Activated T-helper 17 cell treated with anti-CD3 and anti-CD28 coated beads, Interleukin-2, amount 50 U/mL, for 72 hours (primary cell): ENCODE measurements at regions not wholly inside any gene's neighbourhood (a gene's known extent, or its start where the extent isn't known, plus 50 kb on each side); places are given as distances from the start of the nearest gene placed in this dataset.
"Not testable (repeated sequence)": the region's sequence is repeated elsewhere in the genome, so short reads cannot be mapped to it uniquely, and the experiment has no call there.

Source experiments
- ATAC-seq: fragments of 150-1000 bp; cut with Tn5 transposase; replicated peaks from 2 replicates; pipeline ENCODE4 v1.10.0; 2021; ENCODE audit warnings: mild to moderate bottlenecking, moderate library complexity
- H3K27ac Mint-ChIP-seq: one replicate; pipeline ENCODE4 v1.8.0; 2022; ENCODE audit warnings: mixed read lengths
- H3K27me3 Mint-ChIP-seq: one replicate; pipeline ENCODE4 v1.8.0; 2022; ENCODE audit warnings: mixed read lengths
- H3K36me3 Mint-ChIP-seq: one replicate; pipeline ENCODE4 v1.8.0; 2022; ENCODE audit warnings: low read depth, mild to moderate bottlenecking, mixed read lengths
- H3K4me1 Mint-ChIP-seq: one replicate; pipeline ENCODE4 v1.8.0; 2022; ENCODE audit warnings: mixed read lengths
- H3K4me3 Mint-ChIP-seq: one replicate; pipeline ENCODE4 v1.8.0; 2022; ENCODE audit warnings: mild to moderate bottlenecking, mixed read lengths
- H3K9me3 Mint-ChIP-seq: one replicate; pipeline ENCODE4 v1.8.0; 2022; ENCODE audit warnings: mixed read lengths

- Mint-ChIP-seq H3K27me3 (peaks cover 4% of the 10 kb centered on the region), H3K4me3 (no peak overlapping the region), H3K9me3 (no peaks in the 10 kb centered on the region), H3K36me3 (no peaks in the 10 kb centered on the region), H3K27ac (no peak overlapping the region), H3K4me1 (no peaks in the 10 kb centered on the region)
- ATAC-seq = no peak
Measured at GRCh38 chr7:50855526-50855925, 72.8 kb upstream of the GRB10 start.

GRCh38 chr7:50854831-50855230 is 72.1 kb upstream of the GRB10 start:
- Mint-ChIP-seq H3K9me3 (no peaks in the 10 kb centered on the region), H3K27ac (no peak overlapping the region), H3K27me3 (peaks cover 4% of the 10 kb centered on the region)

GRCh38 chr7:50854247-50854646 is 71.6 kb upstream of the GRB10 start:
- Mint-ChIP-seq H3K9me3 (no peaks in the 10 kb centered on the region), H3K36me3 (no peaks in the 10 kb centered on the region), H3K27me3 (peaks cover 7% of the 10 kb centered on the region), H3K4me1 (no peaks in the 10 kb centered on the region), H3K4me3 (no peak overlapping the region), H3K27ac (no peak overlapping the region)
- ATAC-seq = no peak

More at GRCh38 chr7:50854831-50855230, 72.1 kb upstream of the GRB10 start:
- H3K4me3 Mint-ChIP-seq = no peak overlapping the region
- no peak for ATAC-seq
- H3K4me1 Mint-ChIP-seq = no peaks in the 10 kb centered on the region
- H3K36me3 Mint-ChIP-seq = no peaks in the 10 kb centered on the region

GRCh38 chr7:50853311-50853710 is 70.6 kb upstream of the GRB10 start:
- Mint-ChIP-seq H3K27ac (no peak overlapping the region), H3K4me1 (no peaks in the 10 kb centered on the region), H3K9me3 (no peaks in the 10 kb centered on the region), H3K4me3 (no peak overlapping the region), H3K36me3 (no peaks in the 10 kb centered on the region), H3K27me3 (peaks cover 5% of the 10 kb centered on the region)
- no peak for ATAC-seq

- peaks cover 5% of the 10 kb centered on the region for H3K27me3 Mint-ChIP-seq
- no peaks in the 10 kb centered on the region for H3K9me3 Mint-ChIP-seq
- ATAC-seq = no peak
- no peaks in the 10 kb centered on the region for H3K36me3 Mint-ChIP-seq
- H3K4me1 Mint-ChIP-seq = no peaks in the 10 kb centered on the region
- H3K27ac Mint-ChIP-seq = no peak overlapping the region
- H3K4me3 Mint-ChIP-seq = no peak overlapping the region
Measured at GRCh38 chr7:50852901-50853300, 70.2 kb upstream of the GRB10 start.

GRCh38 chr7:50851891-50852290 is 69.2 kb upstream of the GRB10 start:
- ATAC-seq = no peak
- Mint-ChIP-seq H3K27me3 (peaks cover 5% of the 10 kb centered on the region), H3K9me3 (no peaks in the 10 kb centered on the region), H3K27ac (no peak overlapping the region), H3K36me3 (no peaks in the 10 kb centered on the region), H3K4me1 (no peaks in the 10 kb centered on the region), H3K4me3 (no peak overlapping the region)

GRCh38 chr7:50851451-50851850 is 68.8 kb upstream of the GRB10 start:
- H3K36me3 Mint-ChIP-seq = no peaks in the 10 kb centered on the region
- peaks cover 5% of the 10 kb centered on the region for H3K27me3 Mint-ChIP-seq
- ATAC-seq = no peak
- no peak overlapping the region for H3K27ac Mint-ChIP-seq
- H3K4me3 Mint-ChIP-seq = no peak overlapping the region
- no peaks in the 10 kb centered on the region for H3K4me1 Mint-ChIP-seq
- H3K9me3 Mint-ChIP-seq = no peaks in the 10 kb centered on the region

GRCh38 chr7:50849991-50850390 is 67.3 kb upstream of the GRB10 start:
- H3K4me3 Mint-ChIP-seq = no peak overlapping the region
- peaks cover 4% of the 10 kb centered on the region for H3K9me3 Mint-ChIP-seq
- peaks cover 5% of the 10 kb centered on the region for H3K27me3 Mint-ChIP-seq
- no peaks in the 10 kb centered on the region for H3K4me1 Mint-ChIP-seq
- no peak overlapping the region for H3K27ac Mint-ChIP-seq
- no peak for ATAC-seq
- no peaks in the 10 kb centered on the region for H3K36me3 Mint-ChIP-seq

- no peak for ATAC-seq
- no peaks in the 10 kb centered on the region for H3K4me1 Mint-ChIP-seq
- H3K27ac Mint-ChIP-seq = no peak overlapping the region
- H3K9me3 Mint-ChIP-seq = peaks cover 4% of the 10 kb centered on the region
- H3K4me3 Mint-ChIP-seq = no peak overlapping the region
- H3K36me3 Mint-ChIP-seq = no peaks in the 10 kb centered on the region
- H3K27me3 Mint-ChIP-seq = peaks cover 7% of the 10 kb centered on the region
Measured at GRCh38 chr7:50848203-50848602, 65.5 kb upstream of the GRB10 start.

- not testable (repeated sequence) for H3K27ac Mint-ChIP-seq, ATAC-seq, H3K9me3 Mint-ChIP-seq, H3K4me3 Mint-ChIP-seq, H3K36me3 Mint-ChIP-seq, H3K4me1 Mint-ChIP-seq
- peaks cover 14% of the 10 kb centered on the region for H3K27me3 Mint-ChIP-seq
Measured at GRCh38 chr7:50844861-50845260, 62.2 kb upstream of the GRB10 start.

- Mint-ChIP-seq H3K4me3 (no peak overlapping the region), H3K36me3 (no peaks in the 10 kb centered on the region), H3K27me3 (peaks cover 18% of the 10 kb centered on the region), H3K27ac (no peak overlapping the region), H3K4me1 (peaks cover 4% of the 10 kb centered on the region), H3K9me3 (peaks cover 4% of the 10 kb centered on the region)
- ATAC-seq = no peak
Measured at GRCh38 chr7:50842041-50842440, 59.3 kb upstream of the GRB10 start.

- H3K27me3 Mint-ChIP-seq = peaks cover 24% of the 10 kb centered on the region
- peak; percentile 44 for ATAC-seq
- no peak overlapping the region for H3K27ac Mint-ChIP-seq
- no peaks in the 10 kb centered on the region for H3K9me3 Mint-ChIP-seq
- H3K4me1 Mint-ChIP-seq = peaks cover 4% of the 10 kb centered on the region
- H3K36me3 Mint-ChIP-seq = no peaks in the 10 kb centered on the region
- H3K4me3 Mint-ChIP-seq = no peak overlapping the region
Measured at GRCh38 chr7:50838675-50839377, 56.1 kb upstream of the GRB10 start.

- ATAC-seq = no peak
Measured at GRCh38 chr7:50837965-50838364, 55.3 kb upstream of the GRB10 start.

GRCh38 chr7:50836646-50837045 is 54.0 kb upstream of the GRB10 start:
- no peak for ATAC-seq
- no peak overlapping the region for H3K27ac Mint-ChIP-seq
- peaks cover 9% of the 10 kb centered on the region for H3K4me1 Mint-ChIP-seq
- H3K27me3 Mint-ChIP-seq = peaks cover 22% of the 10 kb centered on the region
- H3K4me3 Mint-ChIP-seq = no peak overlapping the region
- H3K36me3 Mint-ChIP-seq = no peaks in the 10 kb centered on the region
- H3K9me3 Mint-ChIP-seq = no peaks in the 10 kb centered on the region

More at GRCh38 chr7:50837965-50838364, 55.3 kb upstream of the GRB10 start:
- H3K36me3 Mint-ChIP-seq = no peaks in the 10 kb centered on the region
- H3K27me3 Mint-ChIP-seq = peaks cover 24% of the 10 kb centered on the region
- no peaks in the 10 kb centered on the region for H3K9me3 Mint-ChIP-seq
- peaks cover 7% of the 10 kb centered on the region for H3K4me1 Mint-ChIP-seq
- no peak overlapping the region for H3K4me3 Mint-ChIP-seq
- no peak overlapping the region for H3K27ac Mint-ChIP-seq

- Mint-ChIP-seq H3K9me3 (no peaks in the 10 kb centered on the region), H3K4me3 (no peak overlapping the region), H3K27ac (no peak overlapping the region), H3K4me1 (peaks cover 9% of the 10 kb centered on the region), H3K27me3 (peaks cover 24% of the 10 kb centered on the region), H3K36me3 (no peaks in the 10 kb centered on the region)
- ATAC-seq = no peak
Measured at GRCh38 chr7:50835156-50835555, 52.5 kb upstream of the GRB10 start.

GRCh38 chr7:50834679-50835078 is 52.0 kb upstream of the GRB10 start:
- Mint-ChIP-seq H3K36me3 (no peaks in the 10 kb centered on the region), H3K9me3 (no peaks in the 10 kb centered on the region), H3K27ac (no peak overlapping the region), H3K4me1 (peaks cover 9% of the 10 kb centered on the region), H3K27me3 (peaks cover 20% of the 10 kb centered on the region), H3K4me3 (no peak overlapping the region)
- ATAC-seq = no peak
